Neural crest cell (in vitro differentiated cells): ENCODE measurements at regions not wholly inside any gene's neighbourhood (a gene's known extent, or its start where the extent isn't known, plus 50 kb on each side); places are given as distances from the start of the nearest gene placed in this dataset.

Source experiments
- DNase-seq: peaks from one replicate; pipeline ENCODE4 v3.0.0; 2021; ENCODE audit warnings: low read depth, mixed read lengths, low spot score
- H3K27ac Mint-ChIP-seq: one replicate; pipeline ENCODE4 v1.8.0; 2021; ENCODE audit warnings: mild to moderate bottlenecking, mixed read lengths; ENCODE audit not compliant: unreplicated experiment
- H3K27me3 Mint-ChIP-seq: 2 replicates; pipeline ENCODE4 v1.8.0; 2021; ENCODE audit warnings: low read depth, mild to moderate bottlenecking, mixed read lengths
- H3K36me3 Mint-ChIP-seq: 2 replicates; pipeline ENCODE4 v1.8.0; 2021; ENCODE audit warnings: low read depth, mild to moderate bottlenecking, mixed read lengths
- H3K4me1 Mint-ChIP-seq: 2 replicates; pipeline ENCODE4 v1.8.0; 2021; ENCODE audit warnings: mixed read lengths
- H3K4me3 Mint-ChIP-seq: one replicate; pipeline ENCODE4 v1.8.0; 2021; ENCODE audit warnings: mild to moderate bottlenecking, mixed read lengths
- H3K9me3 Mint-ChIP-seq: 2 replicates; pipeline ENCODE4 v1.8.0; 2021; ENCODE audit warnings: mixed read lengths
- CTCF ChIP-seq: fragments of 200-600 bp; sonication (generic); conservative IDR thresholded peaks from 2 replicates; pipeline ENCODE4 v1.5.0; 2021; ENCODE audit warnings: antibody characterized with exemption, mild to moderate bottlenecking

DNA sequence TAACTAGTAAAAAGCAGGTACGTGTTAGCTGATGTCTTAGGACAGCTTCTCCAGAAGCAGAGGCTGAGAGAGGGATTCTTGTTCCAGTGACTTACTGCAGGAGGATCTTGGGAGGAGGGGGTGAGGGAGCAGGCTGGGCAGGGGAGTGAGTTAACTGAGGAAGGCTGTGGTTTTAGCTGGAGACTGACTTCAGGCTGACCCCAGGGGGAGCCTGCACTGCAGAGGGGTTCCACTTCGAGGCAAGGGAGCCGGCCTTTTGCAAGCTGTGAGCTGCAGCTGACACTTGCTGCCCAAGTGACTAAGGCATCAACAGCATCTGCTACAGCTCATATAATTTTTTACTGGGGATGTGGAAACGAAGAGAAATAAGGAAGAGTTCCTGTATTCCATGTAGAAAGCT lies 50.4 kb upstream of the SOD1 start:
- Mint-ChIP-seq H3K4me1 (peaks cover 33% of the 10 kb centered on the region), H3K27me3 (no peaks in the 10 kb centered on the region), H3K36me3 (no peaks in the 10 kb centered on the region), H3K27ac (no peak overlapping the region), H3K4me3 (no peak overlapping the region), H3K9me3 (no peaks in the 10 kb centered on the region)
- no peak for TF ChIP-seq CTCF
- DNase-seq, result no peak

GRCh38 chr21:31607791-31608190 lies 51.7 kb upstream of the SOD1 start:
- Mint-ChIP-seq H3K4me1 (peaks cover 31% of the 10 kb centered on the region), H3K27ac (no peak overlapping the region), H3K36me3 (no peaks in the 10 kb centered on the region), H3K9me3 (no peaks in the 10 kb centered on the region), H3K27me3 (no peaks in the 10 kb centered on the region), H3K4me3 (no peak overlapping the region)
- no peak for DNase-seq
- no peak for TF ChIP-seq CTCF

- Mint-ChIP-seq H3K4me1 (peaks cover 22% of the 10 kb centered on the region), H3K27me3 (no peaks in the 10 kb centered on the region), H3K9me3 (no peaks in the 10 kb centered on the region), H3K36me3 (no peaks in the 10 kb centered on the region), H3K4me3 (no peak overlapping the region), H3K27ac (no peak overlapping the region)
- DNase-seq, result no peak
- TF ChIP-seq CTCF, result no peak
Observed at GRCh38 chr21:31606081-31606874, 53.2 kb upstream of the SOD1 start.

DNA sequence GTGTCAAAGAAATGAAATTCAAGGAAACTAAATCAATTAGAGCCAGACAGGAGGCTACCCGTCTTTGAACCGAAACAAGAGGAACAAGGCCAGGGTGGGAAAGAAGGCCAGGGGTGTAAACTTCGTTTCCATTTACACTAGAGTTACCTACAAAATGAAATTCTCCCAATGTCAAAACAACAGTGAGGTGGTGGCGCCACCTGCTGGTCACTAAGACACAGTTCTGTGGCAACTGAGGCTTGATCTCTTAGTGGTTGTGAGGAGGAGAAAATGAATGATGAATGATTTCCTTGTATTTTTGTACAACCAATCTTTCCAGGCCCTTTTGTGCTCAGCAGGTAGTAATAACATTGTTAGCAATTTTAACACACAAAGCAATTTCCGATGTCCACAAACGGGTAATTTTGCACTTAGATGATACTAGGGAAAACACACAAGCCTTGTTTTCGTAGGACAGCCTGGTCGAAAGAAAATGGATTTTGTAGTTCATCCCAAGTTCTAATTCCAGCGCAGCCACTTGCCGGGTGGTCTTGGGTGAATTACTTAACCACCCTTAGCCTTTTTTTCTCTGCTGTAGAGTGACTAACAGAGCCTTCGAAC lies 54.8 kb upstream of the SOD1 start:
- peak; percentile 95 for TF ChIP-seq CTCF
- H3K27me3 Mint-ChIP-seq, result no peaks in the 10 kb centered on the region
- H3K36me3 Mint-ChIP-seq, result no peaks in the 10 kb centered on the region
- peak; percentile 68 for DNase-seq
- H3K27ac Mint-ChIP-seq, result no peak overlapping the region
- H3K4me3 Mint-ChIP-seq, result no peak overlapping the region
- peaks cover 21% of the 10 kb centered on the region for H3K4me1 Mint-ChIP-seq
- no peaks in the 10 kb centered on the region for H3K9me3 Mint-ChIP-seq

DNA sequence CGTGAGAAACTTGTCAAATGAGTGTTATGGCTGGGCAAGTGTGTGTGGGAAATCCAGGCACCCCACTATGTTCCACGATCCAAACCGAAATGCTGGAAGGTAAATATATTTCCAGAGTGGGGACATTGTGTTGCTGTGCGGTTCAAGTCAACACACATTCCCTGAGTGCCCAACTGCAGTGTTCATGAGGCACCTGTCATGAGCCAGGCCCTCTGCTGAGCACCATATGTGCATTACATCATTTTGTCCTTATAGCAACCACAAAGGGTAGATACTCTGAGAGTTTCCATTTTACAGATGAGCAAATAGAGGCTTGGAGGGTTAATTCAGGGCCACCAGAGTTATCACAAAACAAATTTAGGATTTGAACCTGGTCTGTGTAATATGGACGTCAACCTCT lies 59.9 kb upstream of the SOD1 start:
- Mint-ChIP-seq H3K27me3 (no peaks in the 10 kb centered on the region), H3K36me3 (no peaks in the 10 kb centered on the region), H3K9me3 (no peaks in the 10 kb centered on the region), H3K4me3 (no peak overlapping the region), H3K27ac (no peak overlapping the region), H3K4me1 (peaks cover 15% of the 10 kb centered on the region)
- no peak for TF ChIP-seq CTCF
- no peak for DNase-seq
